ENCODE measurements at regions not wholly inside any gene's neighbourhood (a gene's known extent, or its start where the extent isn't known, plus 50 kb on each side); places are given as distances from the start of the nearest gene placed in this dataset.

- no peak for TF ChIP-seq MYC (IDR thresholded peaks at IDR 0.05; ENCODE audit: low read depth, low read length)
- TF ChIP-seq, protein P1, sequence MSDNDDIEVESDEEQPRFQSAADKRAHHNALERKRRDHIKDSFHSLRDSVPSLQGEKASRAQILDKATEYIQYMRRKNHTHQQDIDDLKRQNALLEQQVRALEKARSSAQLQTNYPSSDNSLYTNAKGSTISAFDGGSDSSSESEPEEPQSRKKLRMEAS (IDR thresholded peaks at IDR 0.05; ENCODE audit: low read depth, low read length) = no peak
- TF ChIP-seq, protein P2, sequence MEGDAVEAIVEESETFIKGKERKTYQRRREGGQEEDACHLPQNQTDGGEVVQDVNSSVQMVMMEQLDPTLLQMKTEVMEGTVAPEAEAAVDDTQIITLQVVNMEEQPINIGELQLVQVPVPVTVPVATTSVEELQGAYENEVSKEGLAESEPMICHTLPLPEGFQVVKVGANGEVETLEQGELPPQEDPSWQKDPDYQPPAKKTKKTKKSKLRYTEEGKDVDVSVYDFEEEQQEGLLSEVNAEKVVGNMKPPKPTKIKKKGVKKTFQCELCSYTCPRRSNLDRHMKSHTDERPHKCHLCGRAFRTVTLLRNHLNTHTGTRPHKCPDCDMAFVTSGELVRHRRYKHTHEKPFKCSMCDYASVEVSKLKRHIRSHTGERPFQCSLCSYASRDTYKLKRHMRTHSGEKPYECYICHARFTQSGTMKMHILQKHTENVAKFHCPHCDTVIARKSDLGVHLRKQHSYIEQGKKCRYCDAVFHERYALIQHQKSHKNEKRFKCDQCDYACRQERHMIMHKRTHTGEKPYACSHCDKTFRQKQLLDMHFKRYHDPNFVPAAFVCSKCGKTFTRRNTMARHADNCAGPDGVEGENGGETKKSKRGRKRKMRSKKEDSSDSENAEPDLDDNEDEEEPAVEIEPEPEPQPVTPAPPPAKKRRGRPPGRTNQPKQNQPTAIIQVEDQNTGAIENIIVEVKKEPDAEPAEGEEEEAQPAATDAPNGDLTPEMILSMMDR (IDR thresholded peaks at IDR 0.05; ENCODE audit: low read depth, low read length) = no peak
- TF ChIP-seq POLR2A (IDR thresholded peaks at IDR 0.05; ENCODE audit: extremely low read depth, insufficient read length) = no peak
- no peak overlapping the region for H3K4me3 ChIP-seq (ENCODE audit: low read depth, low read length)
Measured at GRCh38 chr7:40946549-40946948, 756.3 kb downstream of the INHBA start.

DNA sequence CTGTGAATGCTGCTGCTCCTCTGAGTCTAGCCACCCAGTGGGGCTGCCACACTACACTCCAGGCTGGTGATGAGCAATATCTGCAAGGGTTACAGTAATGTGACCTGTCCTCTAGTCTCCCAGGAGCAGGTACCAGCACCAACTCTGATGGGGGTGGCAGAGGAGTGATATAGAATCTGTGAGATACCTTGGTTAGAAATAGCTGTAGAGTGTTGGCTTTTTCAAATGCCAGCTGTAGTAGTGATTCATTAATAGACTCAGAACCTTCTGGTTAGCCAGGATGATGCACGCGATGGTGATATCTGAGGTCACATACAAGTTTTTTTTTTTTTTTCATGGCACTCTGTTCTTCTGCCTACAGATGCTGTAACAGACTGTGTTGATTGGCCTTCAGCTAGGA, 757.1 kb downstream of the INHBA start:
- TF ChIP-seq POLR2A (IDR thresholded peaks at IDR 0.05; ENCODE audit: extremely low read depth, insufficient read length) = no peak
- no peak for DNase-seq (ENCODE audit: low read depth)
- H3K4me3 ChIP-seq (ENCODE audit: low read depth, low read length) = no peak overlapping the region

More at GRCh38 chr7:40946549-40946948, 756.3 kb downstream of the INHBA start:
- no peak for DNase-seq (ENCODE audit: low read depth)

GRCh38 chr7:40944981-40945585, 757.8 kb downstream of the INHBA start:
- no peak overlapping the region for H3K4me3 ChIP-seq (ENCODE audit: low read depth, low read length)
- DNase-seq (ENCODE audit: low read depth) = no peak
- TF ChIP-seq, protein P2 (IDR thresholded peaks at IDR 0.05; ENCODE audit: low read depth, low read length) = no peak
- TF ChIP-seq MYC (IDR thresholded peaks at IDR 0.05; ENCODE audit: low read depth, low read length) = no peak
- TF ChIP-seq POLR2A (IDR thresholded peaks at IDR 0.05; ENCODE audit: extremely low read depth, insufficient read length) = no peak
- TF ChIP-seq, protein P1 (IDR thresholded peaks at IDR 0.05; ENCODE audit: low read depth, low read length) = no peak

- TF ChIP-seq, protein P2 (IDR thresholded peaks at IDR 0.05; ENCODE audit: low read depth, low read length) = no peak
- TF ChIP-seq POLR2A (IDR thresholded peaks at IDR 0.05; ENCODE audit: extremely low read depth, insufficient read length) (no peak), MYC (IDR thresholded peaks at IDR 0.05; ENCODE audit: low read depth, low read length) (no peak)
- TF ChIP-seq, protein P1 (IDR thresholded peaks at IDR 0.05; ENCODE audit: low read depth, low read length) = no peak
- H3K4me3 ChIP-seq (ENCODE audit: low read depth, low read length) = no peak overlapping the region
- no peak for DNase-seq (ENCODE audit: low read depth)
Measured at GRCh38 chr7:40937879-40938278, 765.0 kb downstream of the INHBA start.

DNA sequence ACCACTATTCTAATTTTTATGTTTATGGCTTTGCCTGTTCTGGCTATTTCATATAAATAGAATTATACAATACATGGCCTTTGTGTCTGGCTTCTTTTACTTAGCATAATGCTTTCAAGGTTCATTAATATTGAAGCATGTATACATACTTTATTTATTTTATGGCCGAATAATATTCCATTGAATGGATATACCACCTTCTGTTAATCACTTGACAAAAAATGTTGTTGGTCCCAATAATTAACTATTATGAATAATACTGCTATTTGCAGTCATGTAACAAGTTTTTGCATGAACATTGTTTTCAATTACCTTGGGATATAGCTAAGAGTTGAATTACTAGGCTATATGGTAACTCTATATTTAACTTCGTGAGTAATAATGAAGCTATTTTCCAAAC, 767.5 kb downstream of the INHBA start:
- no peak for DNase-seq (ENCODE audit: low read depth)
- TF ChIP-seq, protein P2 (IDR thresholded peaks at IDR 0.05; ENCODE audit: low read depth, low read length) = no peak
- TF ChIP-seq POLR2A (IDR thresholded peaks at IDR 0.05; ENCODE audit: extremely low read depth, insufficient read length) (no peak), MYC (IDR thresholded peaks at IDR 0.05; ENCODE audit: low read depth, low read length) (no peak)
- TF ChIP-seq, protein P1 (IDR thresholded peaks at IDR 0.05; ENCODE audit: low read depth, low read length) = no peak
- no peak overlapping the region for H3K4me3 ChIP-seq (ENCODE audit: low read depth, low read length)

DNA sequence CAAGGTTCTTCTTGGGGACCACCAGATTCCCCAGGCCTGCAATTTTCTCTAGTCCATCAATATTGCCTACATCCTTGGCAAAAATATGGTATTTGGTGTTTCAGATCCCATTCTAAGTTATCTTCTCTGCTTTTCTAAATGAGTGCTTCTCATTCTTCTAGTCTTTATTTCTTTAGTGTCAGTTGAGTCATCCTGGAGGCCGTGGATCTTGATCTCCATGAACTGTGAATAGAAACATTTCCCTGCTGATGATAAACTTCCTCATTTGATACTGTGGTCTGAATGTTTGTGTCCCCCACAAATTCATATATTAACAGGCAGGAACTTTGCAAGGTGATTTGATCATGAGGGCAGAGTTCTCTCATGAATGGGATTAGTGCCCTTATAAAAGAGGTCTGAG, 779.3 kb downstream of the INHBA start:
- TF ChIP-seq MYC (IDR thresholded peaks at IDR 0.05; ENCODE audit: low read depth, low read length) (no peak), POLR2A (IDR thresholded peaks at IDR 0.05; ENCODE audit: extremely low read depth, insufficient read length) (no peak)
- TF ChIP-seq, protein P1 (IDR thresholded peaks at IDR 0.05; ENCODE audit: low read depth, low read length) = no peak
- TF ChIP-seq, protein P2 (IDR thresholded peaks at IDR 0.05; ENCODE audit: low read depth, low read length) = no peak
- no peak for DNase-seq (ENCODE audit: low read depth)
- no peak overlapping the region for H3K4me3 ChIP-seq (ENCODE audit: low read depth, low read length)
